Psoas muscle (tissue), 7 donors: ENCODE measurements at regions not wholly inside any gene's neighbourhood (a gene's known extent, or its start where the extent isn't known, plus 50 kb on each side); places are given as distances from the start of the nearest gene placed in this dataset.
A peak's percentile ranks its signal among the peaks of the same experiment; 100 is the strongest.

Source experiments
- ATAC-seq, 4 donors: fragments of 200-7000 bp; cut with Tn5 transposase; one replicate each; pipeline ENCODE4 v1.9.1; 2020; ENCODE audit warnings: moderate library complexity in 3 of 4, mild to moderate bottlenecking in 2 of 4
- DNase-seq, 2 donors: peaks; one replicate each; pipeline ENCODE4 v3.0.0-alpha.2; 2020
- H3K27ac ChIP-seq: fragments of 200-600 bp; one replicate; pipeline ENCODE4 v1.8.0; 2022
- H3K27me3 ChIP-seq, 3 donors: fragments of 200-600 bp in 1 of 3; one replicate each; pipeline versions ENCODE4 v1.6.1 to v1.8.0; 2013 to 2022; ENCODE audit warnings: low read length in 2 of 3, mild to moderate bottlenecking in 2 of 3, moderate library complexity in 1 of 3; ENCODE audit not compliant: insufficient read depth in 3 of 3
- H3K36me3 ChIP-seq, 2 donors: fragments of 200-600 bp in 1 of 2; one replicate each; pipeline versions ENCODE4 v1.6.1 to v1.8.0; 2013 to 2022; ENCODE audit warnings: low read depth in 1 of 2, mild to moderate bottlenecking in 1 of 2, moderate library complexity in 1 of 2; ENCODE audit not compliant: insufficient read depth in 1 of 2
- H3K4me1 ChIP-seq: fragments of 200-600 bp; one replicate; pipeline ENCODE4 v1.8.0; 2022
- H3K4me3 ChIP-seq: fragments of 200-600 bp; one replicate; pipeline ENCODE4 v1.8.0; 2022; ENCODE audit warnings: mild to moderate bottlenecking
- H3K9me3 ChIP-seq: fragments of 200-600 bp; one replicate; pipeline ENCODE4 v1.8.0; 2022
- CTCF ChIP-seq: fragments of 200-600 bp; IDR thresholded peaks from one replicate; pipeline ENCODE4 v1.8.0; 2022; ENCODE audit warnings: antibody characterized with exemption
- WGBS, 3 donors: extraction: QIAGEN DNeasy Blood & Tissue Kit; methylation state at CpG; one replicate each; pipeline versions ENCODE4 v1.1.6 to v1.1.7; 2013; 5-methylcytosine and 5-hydroxymethylcytosine counted together
- intact Hi-C, 2 donors: fragments of 100-400 bp; cut with DNase I; formaldehyde crosslinking; loops; one replicate each; pipeline versions ENCODE4 v1.11.0 to v1.14.2; 2022
- donor health status: healthy with polysubstance abuse.
- donor health status: DM: no; HTN: no; CAD: no; lungs with moderate emphysema.
- donor health status: Bipolar disorder and iron deficiency.
- donor health status: healthy.
- donor health status: DM: yes; HTN: yes; CAD: no.
- donor health status: DM: no; HTN: no; CAD: no.
- donor health status: DM: yes; HTN: yes; CAD: no.

- WGBS, 3 donors = 79 to 96% (median 89%) methylated on average over 4 of the region's 4 CpGs
These were observed 808.1 kb downstream of the MAFB start for GRCh38 chr20:39880890-39881289.

GRCh38 chr20:39879296-39879695 is 809.7 kb downstream of the MAFB start:
- WGBS, 3 donors = 38 to 70% (median 48%) methylated on average over 2 of the region's 2 CpGs
- no peak overlapping the region for H3K4me3 ChIP-seq
- H3K27ac ChIP-seq = no peak overlapping the region
- no peaks in the 10 kb centered on the region for H3K27me3 ChIP-seq
- DNase-seq = no peak
- no peaks in the 10 kb centered on the region for H3K9me3 ChIP-seq
- no peak for ATAC-seq
- H3K4me1 ChIP-seq = peaks cover 20% of the 10 kb centered on the region
- intact Hi-C loops = loop anchor here in 1 of 2 donors (10.0 kb wide), 1 partner anchor 614 kb away; no protein-coding TSS in a partner anchor
- no peak for TF ChIP-seq CTCF
- H3K36me3 ChIP-seq = no peaks in the 10 kb centered on the region

More at GRCh38 chr20:39880890-39881289, 808.1 kb downstream of the MAFB start:
- TF ChIP-seq CTCF = no peak
- Histone ChIP-seq H3K36me3 (no peaks in the 10 kb centered on the region), H3K4me1 (peaks cover 20% of the 10 kb centered on the region), H3K4me3 (no peak overlapping the region), H3K27me3 (no peaks in the 10 kb centered on the region), H3K27ac (no peak overlapping the region), H3K9me3 (no peaks in the 10 kb centered on the region)
- ATAC-seq (no peak), DNase-seq (no peak)
- intact Hi-C loops = loop anchor here in 1 of 2 donors (10.0 kb wide), 2 partner anchors 104 to 766 kb away; no protein-coding TSS in a partner anchor

- no peak for TF ChIP-seq CTCF
- DNase-seq (no peak), ATAC-seq (peak in 1 of 4 donors; percentile 33)
- Histone ChIP-seq H3K27ac (no peak overlapping the region), H3K4me3 (no peak overlapping the region), H3K9me3 (no peaks in the 10 kb centered on the region), H3K27me3 (no peaks in the 10 kb centered on the region), H3K4me1 (peaks cover 20% of the 10 kb centered on the region), H3K36me3 (no peaks in the 10 kb centered on the region)
- intact Hi-C loops = loop anchor here in 1 of 2 donors (10.0 kb wide), 1 partner anchor 614 kb away; no protein-coding TSS in a partner anchor
- WGBS, 3 donors = 35 to 60% (median 50%) methylated on average over 2 of the region's 2 CpGs
These were observed 810.2 kb downstream of the MAFB start for GRCh38 chr20:39878809-39879208.

GRCh38 chr20:39878320-39878719 is 810.7 kb downstream of the MAFB start:
- 41 to 53% (median 43%) methylated on average over 2 of the region's 2 CpGs for WGBS, 3 donors
- H3K27ac ChIP-seq = no peak overlapping the region
- ATAC-seq (no peak), DNase-seq (no peak)
- no peaks in the 10 kb centered on the region for H3K27me3 ChIP-seq
- H3K4me1 ChIP-seq = peaks cover 20% of the 10 kb centered on the region
- no peaks in the 10 kb centered on the region for H3K9me3 ChIP-seq
- H3K36me3 ChIP-seq = no peaks in the 10 kb centered on the region
- no peak for TF ChIP-seq CTCF
- intact Hi-C loops = loop anchor here in 1 of 2 donors (10.0 kb wide), 1 partner anchor 614 kb away; no protein-coding TSS in a partner anchor
- H3K4me3 ChIP-seq = no peak overlapping the region

- H3K36me3 ChIP-seq = no peaks in the 10 kb centered on the region
- DNase-seq (no peak), ATAC-seq (no peak)
- H3K9me3 ChIP-seq = no peaks in the 10 kb centered on the region
- TF ChIP-seq CTCF = no peak
- no peaks in the 10 kb centered on the region for H3K27me3 ChIP-seq
- intact Hi-C loops = loop anchor here in 1 of 2 donors (10.0 kb wide), 1 partner anchor 613 kb away; no protein-coding TSS in a partner anchor
- H3K4me3 ChIP-seq = no peak overlapping the region
- no peak overlapping the region for H3K27ac ChIP-seq
- WGBS, 3 donors = 58 to 79% (median 61%) methylated on average over 2 of the region's 2 CpGs
- H3K4me1 ChIP-seq = peaks cover 20% of the 10 kb centered on the region
These were observed 811.2 kb downstream of the MAFB start for GRCh38 chr20:39877788-39878187.
